Skeletal muscle cell (primary cell): ENCODE measurements at regions not wholly inside any gene's neighbourhood (a gene's known extent, or its start where the extent isn't known, plus 50 kb on each side); places are given as distances from the start of the nearest gene placed in this dataset.
"Not testable (repeated sequence)": the region's sequence is repeated elsewhere in the genome, so short reads cannot be mapped to it uniquely, and the experiment has no call there.

Experiments used
- DNase-seq: peaks from one replicate; pipeline ENCODE4 v3.0.0-alpha.2; 2010; ENCODE audit warnings: low read depth
- H3K4me3 ChIP-seq: 2 replicates; pipeline ENCODE4 v1.5.1; 2011; ENCODE audit warnings: low read depth, mild to moderate bottlenecking, control low read depth, low read length, moderate library complexity

- H3K4me3 ChIP-seq = no peak overlapping the region
- no peak for DNase-seq
These were observed 288.9 kb upstream of the RIOK2 start for GRCh38 chr5:97471951-97472350.

DNA sequence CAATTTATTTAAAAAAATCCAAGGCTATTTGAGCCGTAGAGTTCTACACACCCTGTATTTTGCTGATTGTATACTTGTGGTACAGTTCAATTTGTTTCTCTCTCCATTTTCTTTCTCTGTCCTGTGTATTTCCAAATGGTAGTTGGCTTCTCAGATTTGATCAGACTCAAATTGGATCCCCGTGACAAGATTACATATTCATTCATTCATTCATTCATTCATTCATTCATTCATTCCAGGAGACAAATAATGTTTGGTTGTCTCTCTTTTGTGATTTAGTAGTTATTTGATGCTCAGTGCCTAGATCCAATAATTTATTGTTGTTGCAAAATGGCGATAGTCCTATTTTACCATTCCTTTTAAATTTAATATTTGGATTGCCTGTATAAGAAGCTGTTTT, 292.8 kb upstream of the RIOK2 start:
- H3K4me3 ChIP-seq = no peak overlapping the region
- DNase-seq = no peak

- H3K4me3 ChIP-seq = no peak overlapping the region
- no peak for DNase-seq
These were observed 293.9 kb upstream of the RIOK2 start for GRCh38 chr5:97476852-97477534.

- H3K4me3 ChIP-seq = no peak overlapping the region
- DNase-seq = peak; percentile 1
These were observed 295.4 kb upstream of the RIOK2 start for GRCh38 chr5:97478483-97478882.

DNA sequence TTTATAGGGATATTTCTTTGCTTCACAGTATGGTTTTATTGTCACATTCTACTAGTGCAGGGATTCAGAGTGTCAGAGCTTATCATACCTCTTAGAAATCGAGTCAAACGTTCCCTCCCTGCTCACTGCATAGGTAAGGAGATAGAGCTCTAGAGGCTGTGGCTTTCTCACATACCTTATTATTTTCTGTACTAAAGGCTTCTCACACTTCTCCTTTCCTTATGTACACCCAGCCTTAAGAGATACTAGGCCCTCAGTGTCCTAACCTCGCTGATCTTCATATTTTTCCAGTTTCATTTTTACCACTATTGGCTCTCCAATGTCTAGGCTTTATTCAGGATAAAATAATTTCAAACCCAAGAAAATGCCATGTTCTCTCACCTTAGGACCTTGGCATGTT, 297.3 kb upstream of the RIOK2 start:
- no peak overlapping the region for H3K4me3 ChIP-seq
- DNase-seq = no peak

- no peak for DNase-seq
- H3K4me3 ChIP-seq = no peak overlapping the region
These were observed 305.1 kb upstream of the RIOK2 start for GRCh38 chr5:97488126-97488668.

- no peak overlapping the region for H3K4me3 ChIP-seq
- DNase-seq = no peak
These were observed 306.2 kb upstream of the RIOK2 start for GRCh38 chr5:97489010-97489840.

DNA sequence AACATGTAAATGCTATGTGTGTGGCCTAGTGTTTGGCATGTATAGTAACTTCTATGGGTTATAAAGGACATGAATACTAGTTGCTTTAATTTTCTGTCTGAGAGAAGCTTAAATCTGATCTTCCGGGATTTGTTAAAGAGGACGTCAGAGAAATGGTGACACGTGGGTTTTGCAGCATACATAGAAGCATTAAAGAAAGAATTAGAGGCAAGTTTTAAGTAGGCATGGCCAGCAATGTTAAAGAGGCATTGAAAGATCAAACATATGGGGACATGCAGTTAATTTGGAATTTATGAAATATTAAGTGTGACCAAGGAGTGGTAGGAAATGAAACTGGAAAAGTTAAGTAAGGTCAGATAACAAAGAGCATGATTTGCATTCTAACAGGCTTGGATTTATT, 311.4 kb upstream of the RIOK2 start:
- H3K4me3 ChIP-seq = no peak overlapping the region
- no peak for DNase-seq

GRCh38 chr5:97495301-97495700, 312.3 kb upstream of the RIOK2 start:
- DNase-seq = no peak
- H3K4me3 ChIP-seq = no peak overlapping the region

- no peak overlapping the region for H3K4me3 ChIP-seq
- no peak for DNase-seq
These were observed 313.0 kb upstream of the RIOK2 start for GRCh38 chr5:97496037-97496436.

DNA sequence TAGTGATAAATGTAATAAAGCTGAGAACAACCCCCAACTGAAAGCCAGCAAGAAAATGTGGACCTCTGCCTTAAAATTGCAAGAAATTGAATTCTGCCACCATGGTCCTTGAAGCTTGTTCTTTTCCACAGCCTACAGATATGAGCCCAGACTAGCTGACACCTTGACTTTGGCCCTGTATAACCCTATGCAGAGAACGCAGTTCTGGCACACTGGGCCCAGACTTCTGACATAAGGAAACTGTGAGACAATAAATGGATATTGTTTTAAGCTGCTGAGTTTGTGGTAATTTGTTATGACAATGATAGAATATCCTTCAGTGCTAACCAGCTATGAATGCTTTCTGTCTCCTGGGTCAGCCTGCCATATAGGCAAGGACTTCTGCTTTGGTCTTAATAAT, 315.6 kb upstream of the RIOK2 start:
- no peak for DNase-seq
- no peak overlapping the region for H3K4me3 ChIP-seq

GRCh38 chr5:97499605-97500004, 316.6 kb upstream of the RIOK2 start:
- H3K4me3 ChIP-seq = no peak overlapping the region
- DNase-seq = no peak

DNA sequence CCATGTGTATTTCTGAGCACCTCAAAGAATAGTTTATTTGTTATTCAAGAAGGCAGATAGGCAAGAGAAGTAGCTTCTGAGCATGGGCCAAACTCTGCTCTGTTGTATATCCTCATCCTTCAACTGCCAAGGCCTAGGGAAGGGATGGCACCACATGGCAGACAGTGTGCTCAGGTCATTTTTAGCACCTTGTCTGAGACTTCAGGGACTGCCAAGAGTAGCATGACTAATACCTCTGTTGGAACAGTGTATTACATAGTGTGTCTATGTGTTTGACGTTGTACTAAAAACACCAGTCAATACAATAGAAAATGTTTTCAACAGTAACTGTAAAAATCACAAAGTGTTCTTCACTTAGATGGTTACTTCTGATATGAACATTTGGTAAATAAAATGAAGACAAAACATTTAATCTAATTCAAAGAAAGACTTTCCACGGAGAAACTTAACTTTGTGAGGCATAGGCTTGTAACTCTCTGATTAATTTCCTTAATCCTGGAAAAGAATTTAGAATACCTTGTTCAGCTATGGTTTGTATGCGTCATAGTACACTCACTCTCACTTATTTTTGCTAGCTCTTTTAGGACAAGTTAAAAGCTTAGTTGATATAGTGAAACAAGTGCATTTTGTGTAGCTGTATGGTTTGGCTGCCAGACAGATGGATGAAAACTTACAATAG, 318.4 kb upstream of the RIOK2 start:
- no peak for DNase-seq
- no peak overlapping the region for H3K4me3 ChIP-seq

DNA sequence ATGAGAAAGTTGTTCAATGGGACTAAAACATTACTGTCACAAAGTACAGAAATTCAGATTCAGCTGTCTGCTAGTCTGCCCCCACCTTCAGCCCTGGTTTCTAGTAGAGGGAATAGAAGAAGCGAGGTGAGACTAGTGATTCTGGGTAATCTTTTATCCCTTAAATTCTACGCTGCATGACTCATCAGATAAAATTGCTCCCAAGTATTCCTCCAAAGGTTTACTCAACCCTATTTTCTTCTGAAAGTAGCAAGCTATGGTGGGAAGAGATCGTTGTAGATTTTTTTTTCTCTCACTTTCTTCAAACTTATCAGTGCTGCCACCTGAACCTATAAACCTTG, 318.9 kb upstream of the RIOK2 start:
- H3K4me3 ChIP-seq = no peak overlapping the region
- no peak for DNase-seq

DNA sequence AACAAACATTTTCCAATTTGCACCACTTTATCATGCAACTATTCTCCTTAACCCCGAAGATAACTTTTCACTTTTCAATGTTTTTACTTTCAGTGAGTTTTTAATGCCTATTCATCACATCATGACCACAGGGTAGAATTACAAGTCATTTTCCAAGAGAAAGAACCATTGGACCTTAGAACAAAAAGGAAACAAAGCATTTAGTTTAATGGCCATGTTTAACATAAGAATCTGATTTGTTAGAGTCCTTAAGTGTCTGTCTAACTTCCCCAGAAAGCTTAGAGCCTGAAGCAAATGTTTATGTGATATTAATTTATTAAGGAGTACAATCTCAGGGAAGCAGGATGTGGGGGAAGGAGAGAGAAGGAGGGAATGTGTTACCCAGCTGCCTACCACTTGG, 325.8 kb upstream of the RIOK2 start:
- DNase-seq = no peak
- H3K4me3 ChIP-seq = no peak overlapping the region

DNA sequence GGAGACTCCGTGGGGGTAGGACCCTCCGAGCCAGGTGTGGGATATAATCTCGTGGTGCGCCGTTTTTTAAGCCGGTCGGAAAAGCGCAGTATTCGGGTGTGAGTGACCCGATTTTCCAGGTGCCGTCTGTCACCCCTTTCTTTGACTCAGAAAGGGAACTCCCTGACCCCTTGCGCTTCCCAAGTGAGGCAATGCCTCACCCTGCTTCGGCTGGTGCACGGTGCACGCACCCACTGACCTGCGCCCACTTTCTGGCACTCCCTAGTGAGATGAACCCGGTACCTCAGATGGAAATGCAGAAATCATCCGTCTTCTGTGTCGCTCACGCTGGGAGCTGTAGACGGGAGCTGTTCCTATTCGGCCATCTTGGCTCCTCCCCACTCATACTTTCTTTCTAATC, 336.5 kb upstream of the RIOK2 start:
- H3K4me3 ChIP-seq, DNase-seq: not testable (repeated sequence)

DNA sequence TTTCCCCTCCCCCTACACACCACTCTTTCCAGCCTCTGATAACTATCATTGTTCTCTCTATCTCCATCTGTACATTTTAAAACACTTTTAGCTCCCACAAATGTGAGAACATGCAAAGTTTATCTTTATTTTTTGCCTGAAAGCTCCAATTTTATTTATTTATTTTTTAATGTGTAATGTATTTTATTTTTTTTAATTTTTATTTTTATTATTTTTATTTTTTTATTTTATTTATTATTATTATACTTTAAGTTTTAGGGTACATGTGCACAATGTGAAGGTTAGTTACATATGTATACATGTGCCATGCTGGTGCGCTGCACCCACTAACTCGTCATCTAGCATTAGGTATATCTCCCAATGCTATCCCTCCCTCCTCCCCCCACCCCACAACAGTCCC, 340.3 kb upstream of the RIOK2 start:
- H3K4me3 ChIP-seq, DNase-seq: not testable (repeated sequence)

- H3K4me3 ChIP-seq = no peak overlapping the region
- DNase-seq = no peak
These were observed 342.7 kb upstream of the RIOK2 start for GRCh38 chr5:97525780-97526179.

DNA sequence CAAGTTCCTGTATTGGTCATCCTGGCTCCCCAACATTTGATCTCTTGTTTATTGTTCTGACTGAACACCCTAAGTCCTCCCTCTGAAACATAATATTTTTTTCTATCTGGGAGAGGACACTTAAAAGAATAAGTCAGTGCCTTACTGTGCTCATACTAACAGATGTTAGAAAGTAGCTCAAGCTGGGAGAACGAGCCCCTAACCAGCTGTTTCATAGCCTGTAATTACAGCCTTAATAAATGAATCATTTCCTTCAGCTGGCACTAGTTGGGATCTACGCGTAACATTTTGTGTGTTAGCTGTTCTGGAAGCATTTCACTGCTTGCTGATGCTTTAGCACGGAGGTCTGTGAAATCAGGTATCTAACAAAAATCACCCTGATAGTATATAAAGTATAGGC, 345.9 kb upstream of the RIOK2 start:
- DNase-seq = peak; percentile 65
- H3K4me3 ChIP-seq = no peak overlapping the region

- DNase-seq = no peak
- no peak overlapping the region for H3K4me3 ChIP-seq
These were observed 346.4 kb upstream of the RIOK2 start for GRCh38 chr5:97529354-97529985.
